Omental fat pad (tissue), 3 donors: ENCODE measurements at regions not wholly inside any gene's neighbourhood (a gene's known extent, or its start where the extent isn't known, plus 50 kb on each side); places are given as distances from the start of the nearest gene placed in this dataset.

ENCODE experiments used
- ATAC-seq: fragments of 150-250 bp; one replicate; pipeline ENCODE4 v1.9.1; 2016; ENCODE audit warnings: mild to moderate bottlenecking, moderate library complexity; ENCODE audit not compliant: low FRiP score
- DNase-seq: peaks from one replicate; pipeline ENCODE4 v3.0.0-alpha.2; 2019; ENCODE audit warnings: low spot score
- TF ChIP-seq, protein P1 (sequence below), 3 donors: fragments of 450-650 bp; IDR thresholded peaks; one replicate each; pipeline ENCODE4 v1.5.1; 2016 to 2017; ENCODE audit warnings: antibody characterized with exemption in 3 of 3, mild to moderate bottlenecking in 3 of 3, moderate library complexity in 2 of 3

DNA sequence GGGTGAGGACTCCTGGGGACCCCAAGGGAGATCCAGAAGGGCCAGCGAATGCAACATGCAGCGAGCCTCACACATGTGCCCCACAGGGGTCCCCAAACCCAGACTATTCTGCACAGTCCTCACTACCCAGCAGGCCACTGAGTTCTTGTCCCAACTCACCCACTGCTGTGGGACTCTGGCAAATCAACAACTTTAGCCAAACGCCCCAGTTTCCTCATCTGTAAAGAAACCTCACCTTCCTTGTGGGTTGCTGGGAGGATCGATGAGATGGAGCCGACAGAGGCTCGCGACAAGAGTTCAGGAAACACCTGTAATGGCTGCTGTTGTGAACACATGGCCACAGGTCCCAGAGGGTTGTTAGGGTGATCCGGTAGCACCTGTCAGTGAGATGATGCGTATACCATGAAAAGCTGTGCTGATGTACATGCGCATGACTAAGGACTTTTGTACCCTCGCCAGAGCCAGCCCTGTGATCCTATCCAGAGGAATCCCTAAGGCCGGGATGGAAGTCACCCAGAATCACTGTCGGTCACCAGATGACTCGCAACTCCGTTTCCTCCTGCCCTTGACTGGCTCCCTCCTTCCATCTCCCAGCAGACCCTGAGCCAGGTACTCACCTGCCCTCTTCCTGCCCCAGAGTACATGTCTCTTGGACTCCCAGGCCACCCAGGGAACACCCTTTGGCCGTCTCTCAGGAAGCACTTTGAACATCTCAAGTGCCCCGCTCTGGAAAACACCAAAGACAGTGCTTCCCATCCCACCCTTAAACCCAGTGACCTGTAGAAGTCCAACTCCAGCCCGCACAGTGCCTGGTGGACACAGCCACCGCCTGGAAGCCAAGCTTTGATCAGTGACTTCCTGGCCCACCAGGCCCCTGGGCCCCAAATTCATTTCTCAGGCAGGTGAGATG lies 103.3 kb upstream of the ID2 start:
- TF ChIP-seq, protein P1, sequence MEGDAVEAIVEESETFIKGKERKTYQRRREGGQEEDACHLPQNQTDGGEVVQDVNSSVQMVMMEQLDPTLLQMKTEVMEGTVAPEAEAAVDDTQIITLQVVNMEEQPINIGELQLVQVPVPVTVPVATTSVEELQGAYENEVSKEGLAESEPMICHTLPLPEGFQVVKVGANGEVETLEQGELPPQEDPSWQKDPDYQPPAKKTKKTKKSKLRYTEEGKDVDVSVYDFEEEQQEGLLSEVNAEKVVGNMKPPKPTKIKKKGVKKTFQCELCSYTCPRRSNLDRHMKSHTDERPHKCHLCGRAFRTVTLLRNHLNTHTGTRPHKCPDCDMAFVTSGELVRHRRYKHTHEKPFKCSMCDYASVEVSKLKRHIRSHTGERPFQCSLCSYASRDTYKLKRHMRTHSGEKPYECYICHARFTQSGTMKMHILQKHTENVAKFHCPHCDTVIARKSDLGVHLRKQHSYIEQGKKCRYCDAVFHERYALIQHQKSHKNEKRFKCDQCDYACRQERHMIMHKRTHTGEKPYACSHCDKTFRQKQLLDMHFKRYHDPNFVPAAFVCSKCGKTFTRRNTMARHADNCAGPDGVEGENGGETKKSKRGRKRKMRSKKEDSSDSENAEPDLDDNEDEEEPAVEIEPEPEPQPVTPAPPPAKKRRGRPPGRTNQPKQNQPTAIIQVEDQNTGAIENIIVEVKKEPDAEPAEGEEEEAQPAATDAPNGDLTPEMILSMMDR (IDR thresholded peaks at IDR 0.05) = no peak
- DNase-seq (no peak), ATAC-seq (no peak)

DNA sequence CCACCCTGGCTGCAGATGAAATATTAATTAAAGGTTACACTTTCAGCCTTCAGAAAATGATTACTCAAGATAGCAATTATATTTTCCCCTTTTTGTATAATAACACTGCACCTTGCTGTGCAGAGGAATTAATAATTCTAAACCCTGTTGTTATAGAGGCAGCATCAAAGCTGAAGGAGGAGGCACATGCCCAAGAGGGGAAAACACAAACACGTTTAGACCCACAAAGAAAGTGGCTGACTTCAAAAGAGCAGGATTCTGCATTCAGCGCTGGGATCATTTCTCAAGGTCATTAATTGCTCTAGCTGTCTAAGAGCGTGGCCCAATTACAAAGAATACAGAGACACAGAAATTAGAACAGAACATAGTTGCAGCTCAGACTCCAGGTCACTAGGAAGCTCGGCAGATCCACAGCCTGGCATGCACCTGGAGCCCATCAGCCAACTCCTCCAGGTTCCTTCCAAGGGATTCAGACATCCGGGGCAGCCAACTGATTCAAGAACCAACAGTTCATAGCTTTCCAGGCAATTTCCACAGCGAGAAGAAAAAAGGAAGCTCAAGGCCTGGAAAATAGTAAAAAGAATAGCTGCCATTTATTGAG lies 102.3 kb upstream of the ID2 start:
- DNase-seq (no peak), ATAC-seq (no peak)
- TF ChIP-seq, protein P1 (IDR thresholded peaks at IDR 0.05) = no peak

DNA sequence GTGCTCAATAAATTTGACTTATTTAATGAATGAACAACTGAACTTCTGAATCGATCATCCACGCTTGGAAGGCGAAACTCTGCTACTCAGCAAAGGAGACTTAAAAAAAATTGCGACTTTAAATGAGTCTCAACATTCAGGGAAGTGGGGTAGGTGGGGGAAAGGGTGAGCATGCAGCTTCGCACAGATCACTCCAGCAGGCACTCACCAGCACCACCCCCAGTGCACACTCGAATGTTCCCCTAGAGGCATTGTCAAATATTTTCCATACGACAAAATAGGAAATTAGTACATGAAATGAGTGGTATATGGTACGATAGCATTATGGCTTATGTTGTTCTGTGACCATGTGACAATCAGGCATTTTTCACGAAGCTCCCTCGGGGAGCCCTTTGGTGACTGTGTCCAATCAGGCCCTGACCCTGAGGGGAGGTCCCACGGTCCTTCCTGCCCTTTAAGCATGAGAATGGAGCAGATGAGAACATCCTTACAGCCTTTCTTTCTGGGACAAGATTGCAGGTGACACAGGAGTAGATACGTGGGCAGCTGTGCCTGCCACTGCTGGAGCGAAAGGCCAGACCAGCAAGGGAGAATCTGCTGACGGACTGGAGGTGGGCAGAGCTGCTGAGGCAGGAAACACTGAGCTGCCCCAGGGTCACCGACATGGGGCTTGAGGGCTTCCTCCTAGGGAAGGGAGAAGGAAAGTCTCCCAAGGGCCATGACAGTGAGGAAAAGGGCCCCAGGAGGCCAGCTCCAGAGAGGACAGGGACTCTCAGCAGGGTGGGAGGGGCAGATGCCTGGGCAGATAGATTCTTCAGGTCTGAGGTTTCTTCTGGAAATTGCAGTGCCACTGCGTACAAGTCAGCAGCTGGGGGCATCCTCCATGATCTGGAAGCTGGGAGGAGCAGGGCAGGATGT lies 101.3 kb upstream of the ID2 start:
- TF ChIP-seq, protein P1 (IDR thresholded peaks at IDR 0.05) = no peak
- ATAC-seq (no peak), DNase-seq (no peak)

DNA sequence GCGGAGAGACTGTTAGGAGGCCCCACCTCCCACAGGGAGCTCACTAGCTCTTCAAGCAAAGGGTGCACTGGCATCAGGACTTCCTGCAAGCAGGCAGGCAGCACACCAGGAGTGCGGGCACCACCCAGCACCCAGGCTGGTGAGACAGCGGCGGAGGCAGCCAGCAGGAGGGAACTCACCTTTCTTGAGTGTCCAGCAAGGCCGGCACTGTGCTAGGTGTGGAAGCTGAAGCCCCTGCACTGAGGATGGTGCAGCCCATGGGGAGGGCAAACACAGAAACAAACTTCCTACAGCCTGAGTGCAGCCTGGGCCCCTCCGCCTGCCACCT lies 100.7 kb upstream of the ID2 start:
- DNase-seq (no peak), ATAC-seq (no peak)
- TF ChIP-seq, protein P1 (IDR thresholded peaks at IDR 0.05) = no peak

DNA sequence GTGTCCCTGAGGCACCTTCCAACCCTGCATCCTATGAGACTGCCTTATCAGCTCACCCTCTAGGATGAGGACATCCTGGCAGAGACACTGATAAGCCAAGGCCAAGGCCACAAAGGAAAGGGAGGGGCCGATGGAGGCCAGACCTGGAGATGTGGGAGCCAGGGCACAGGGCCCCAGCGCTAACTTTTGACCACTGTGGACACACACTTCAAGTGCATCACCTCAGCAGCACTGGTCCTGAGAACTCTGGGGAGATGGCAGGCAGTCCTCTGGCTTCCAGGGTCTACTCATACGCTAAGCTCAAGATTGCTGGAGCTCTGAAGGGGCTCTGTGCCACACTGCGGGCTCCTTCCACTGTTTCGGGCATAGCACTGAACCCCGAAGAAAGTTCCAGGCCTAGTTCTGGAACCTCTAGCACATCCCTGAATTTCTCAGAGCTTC lies 100.2 kb upstream of the ID2 start:
- ATAC-seq = no peak
- TF ChIP-seq, protein P1 (IDR thresholded peaks at IDR 0.05) = no peak
- peak; percentile 22 for DNase-seq

DNA sequence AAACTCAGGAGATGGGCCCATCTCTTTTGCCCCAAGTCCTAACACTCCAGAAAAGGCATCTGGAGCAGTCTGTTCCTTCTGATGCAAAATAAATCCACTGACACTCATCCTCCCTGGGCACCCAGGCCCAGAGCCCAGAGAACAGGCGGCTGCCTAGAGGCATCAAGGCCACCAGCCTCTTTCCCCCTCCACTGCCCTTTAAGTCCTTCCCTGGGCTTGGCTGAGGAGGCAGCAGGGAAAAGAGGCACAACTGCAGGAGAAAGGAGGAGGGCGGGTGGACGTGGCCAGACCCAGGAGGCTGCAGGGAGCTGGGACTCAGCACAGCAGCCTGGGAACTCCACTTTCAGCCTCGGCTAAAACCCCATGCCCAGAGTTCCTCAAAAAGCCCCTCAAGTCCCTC lies 99.7 kb upstream of the ID2 start:
- TF ChIP-seq, protein P1 (IDR thresholded peaks at IDR 0.05) = no peak
- ATAC-seq (no peak), DNase-seq (no peak)
